GM18526 (cell line): ENCODE measurements at regions not wholly inside any gene's neighbourhood (a gene's known extent, or its start where the extent isn't known, plus 50 kb on each side); places are given as distances from the start of the nearest gene placed in this dataset.

Experiments
- POLR2A ChIP-seq: IDR thresholded peaks from 3 replicates; pipeline ENCODE4 v1.6.1; 2011; ENCODE audit not compliant: insufficient read length; ENCODE audit errors: extremely low read depth

DNA sequence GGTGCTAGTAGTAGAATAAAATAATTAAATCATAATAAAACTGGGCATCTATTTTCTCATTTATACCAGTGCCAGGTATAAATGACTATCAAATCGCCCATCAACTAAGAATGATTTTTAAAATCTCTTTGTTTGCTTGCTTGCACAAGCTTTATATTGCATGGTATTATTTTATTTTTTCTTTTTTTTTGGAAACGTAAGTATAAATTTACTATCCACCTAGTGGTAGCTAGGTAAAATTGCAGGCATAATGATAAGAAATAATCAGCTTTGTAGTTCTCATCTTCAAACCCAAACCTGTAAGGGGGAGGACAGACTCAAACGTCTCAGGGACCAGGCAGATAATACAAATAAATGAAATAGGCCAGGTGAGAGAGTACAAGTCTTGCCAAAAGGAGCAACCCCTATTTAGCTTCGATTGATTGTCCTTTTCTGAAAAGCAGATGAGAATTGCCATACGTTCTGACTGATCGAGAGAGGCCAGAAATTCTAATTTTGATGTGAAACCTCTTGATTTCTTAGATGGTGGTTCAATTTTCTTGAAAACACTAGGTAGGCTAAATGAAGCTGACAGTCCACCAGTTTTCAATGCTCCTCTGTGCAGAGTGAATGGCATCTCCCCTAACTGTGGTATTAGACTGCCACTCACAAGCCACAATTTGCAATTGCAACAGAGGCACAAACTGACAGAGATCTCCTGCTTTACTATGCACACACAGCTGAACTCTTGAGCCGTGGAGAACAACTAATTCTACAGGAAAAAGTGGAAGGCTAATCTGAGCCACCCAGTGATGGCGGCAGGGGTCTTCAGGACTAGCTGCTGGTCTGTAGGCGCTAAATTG, 189.3 kb downstream of the DACT1 start:
- TF ChIP-seq POLR2A = no peak

DNA sequence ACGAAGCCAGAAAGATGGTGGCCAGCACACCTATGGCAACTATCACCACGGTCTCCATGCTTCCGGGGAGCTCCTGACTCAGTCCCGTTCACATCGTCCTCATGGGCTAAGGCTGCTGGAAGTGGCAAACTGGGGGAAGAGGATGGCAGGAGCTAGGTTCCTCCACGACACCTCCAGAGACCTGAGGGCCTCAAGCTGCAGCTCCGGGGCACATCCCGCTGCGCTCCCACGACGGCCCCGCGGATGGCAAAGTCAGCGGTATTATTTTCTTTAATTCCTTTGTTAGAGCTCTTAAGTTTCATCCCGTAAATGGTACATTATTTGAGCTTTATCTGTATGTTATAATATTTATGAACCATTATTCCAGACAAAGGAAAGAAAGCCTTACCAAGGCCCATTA, 190.5 kb downstream of the DACT1 start:
- no peak for TF ChIP-seq POLR2A

DNA sequence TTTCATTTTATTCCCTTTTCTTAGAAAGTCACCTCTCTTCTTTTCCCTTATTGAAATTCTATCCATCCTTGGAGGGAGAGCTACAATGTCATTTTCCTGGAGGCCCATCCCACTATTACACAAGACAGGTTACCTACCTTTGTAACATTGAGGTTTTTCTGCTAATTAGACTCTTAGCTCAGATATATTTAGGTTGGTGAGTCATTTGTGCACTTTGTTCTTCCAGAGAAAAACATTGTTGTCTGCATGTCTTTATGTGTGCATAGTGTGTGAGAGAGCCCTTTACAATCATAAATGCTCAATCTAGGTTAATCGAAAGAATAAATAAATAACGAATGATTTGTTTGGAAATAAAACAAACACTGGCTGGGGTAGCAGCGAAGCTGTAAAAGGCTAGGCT, 191.8 kb downstream of the DACT1 start:
- TF ChIP-seq POLR2A = no peak

DNA sequence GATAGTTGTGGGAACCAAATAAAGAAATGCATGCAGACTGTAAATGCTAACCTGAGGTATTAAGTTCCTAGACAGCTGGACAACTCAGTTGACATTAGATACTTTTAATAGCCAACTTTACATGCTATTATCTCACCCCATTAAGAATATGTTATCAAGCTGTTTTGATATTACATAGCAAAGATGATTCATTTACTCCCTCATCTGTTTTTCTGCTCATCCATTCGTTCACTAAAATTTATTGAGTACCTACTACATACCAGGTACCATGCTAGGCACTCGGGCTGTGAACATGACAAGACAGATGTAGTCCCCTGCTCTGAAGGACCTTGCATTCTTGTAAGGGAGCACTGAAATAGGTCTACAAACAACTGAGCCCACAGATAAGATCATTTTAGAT, 192.4 kb downstream of the DACT1 start:
- TF ChIP-seq POLR2A = no peak

DNA sequence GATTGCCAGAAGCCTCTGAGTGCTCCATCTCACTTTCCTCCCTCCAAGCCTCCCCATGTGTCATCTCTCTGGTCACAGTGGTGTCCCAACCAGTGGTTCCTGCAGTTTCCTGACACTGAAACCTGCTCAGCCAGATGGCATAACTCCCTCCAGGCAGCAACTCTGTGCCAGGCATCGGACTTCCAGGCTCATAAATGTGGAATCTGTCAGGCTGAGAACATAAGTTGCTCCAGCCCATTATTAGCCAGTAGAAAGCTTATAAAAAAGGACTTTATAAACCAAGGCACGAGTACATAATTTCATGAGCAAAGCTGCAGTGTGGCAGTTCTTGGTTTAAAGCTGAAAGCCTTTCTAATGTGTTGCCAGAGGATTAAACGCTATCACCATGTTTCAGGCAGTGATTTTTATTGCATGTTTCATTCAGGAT, 194.3 kb downstream of the DACT1 start:
- no peak for TF ChIP-seq POLR2A

DNA sequence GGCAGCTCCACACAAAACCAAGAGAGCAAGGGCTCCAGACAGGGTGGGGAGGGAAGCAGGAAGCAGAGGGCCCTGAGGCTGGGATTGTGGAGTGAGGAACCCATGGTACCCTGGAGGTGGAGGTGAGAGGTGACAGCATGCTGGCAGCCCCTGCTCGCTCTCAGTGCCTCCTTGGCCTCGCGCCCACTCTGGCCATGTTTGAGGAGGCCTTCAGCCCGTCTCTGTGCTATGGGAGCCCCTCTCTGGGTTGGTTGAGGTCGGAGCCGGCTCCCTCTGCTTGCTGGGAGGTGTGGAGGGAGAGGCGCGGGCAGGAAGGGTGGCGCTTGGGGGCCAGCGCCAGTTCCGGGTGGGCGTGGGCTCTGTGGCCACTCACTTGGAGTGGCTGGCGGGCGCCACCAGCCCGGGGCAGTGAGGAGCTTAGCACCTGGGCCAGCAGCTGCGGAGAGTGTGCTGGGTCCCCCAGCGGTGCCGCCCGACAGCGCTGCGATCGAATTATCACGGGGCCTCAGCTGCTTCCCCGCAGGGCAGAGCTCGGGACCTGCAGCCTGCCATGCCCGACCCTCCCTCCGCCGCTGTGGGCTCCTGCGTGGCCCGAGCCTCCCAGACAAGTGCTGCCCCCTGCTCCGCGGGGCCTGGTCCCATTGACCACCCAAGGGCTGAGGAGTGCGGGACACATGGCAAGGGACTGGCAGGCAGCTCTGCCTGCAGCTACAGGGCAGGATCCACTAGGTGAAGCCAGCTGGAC, 196.0 kb downstream of the DACT1 start:
- TF ChIP-seq POLR2A = no peak

DNA sequence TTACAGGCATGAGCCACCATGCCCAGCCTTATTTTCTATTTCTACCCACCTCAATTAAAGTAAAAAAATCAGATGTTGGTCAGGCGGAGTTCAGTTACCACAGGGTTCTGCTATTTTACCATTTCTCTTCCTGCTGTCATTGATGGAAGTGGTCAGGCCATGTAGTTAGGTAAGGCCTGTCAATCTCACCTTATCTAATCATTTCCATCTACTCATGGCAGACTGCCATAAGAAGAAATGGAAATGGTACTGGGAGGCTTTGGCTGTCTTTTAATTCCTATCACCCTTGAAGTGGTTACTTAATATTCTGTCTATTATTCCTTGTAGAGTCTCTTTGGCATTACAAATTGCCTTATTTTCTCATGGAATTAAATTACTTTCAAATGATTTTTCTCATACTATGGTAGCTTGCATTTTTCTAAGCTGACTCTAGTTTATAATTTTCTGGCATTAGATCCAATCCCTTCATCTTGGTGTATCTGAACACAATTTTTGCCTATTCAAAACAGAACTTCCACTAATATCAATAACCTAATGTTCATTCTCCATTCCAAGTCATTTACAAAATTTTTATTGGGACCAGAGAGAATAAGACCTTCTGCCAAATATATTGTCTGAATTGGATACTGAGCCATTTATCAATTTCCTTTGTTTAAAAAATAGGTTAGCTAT, 198.7 kb downstream of the DACT1 start:
- no peak for TF ChIP-seq POLR2A

DNA sequence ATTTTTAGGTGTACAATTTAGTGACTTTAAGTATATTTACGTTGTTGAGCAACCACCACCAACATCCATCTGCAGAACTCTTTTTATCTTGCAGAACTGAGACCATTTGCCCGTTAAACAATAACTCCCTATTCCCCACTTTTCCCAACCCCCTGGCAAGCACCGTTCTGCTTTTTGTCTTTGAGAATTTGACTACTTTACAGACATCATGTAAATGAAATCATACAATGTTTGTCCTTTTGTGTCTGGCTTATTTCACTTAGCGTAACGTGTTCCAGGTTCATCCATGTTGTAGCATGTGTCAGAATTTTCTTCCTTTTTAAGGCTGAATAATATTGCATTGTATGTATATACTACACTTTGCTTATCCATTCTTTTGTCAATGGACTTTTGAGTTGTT, 201.5 kb downstream of the DACT1 start:
- TF ChIP-seq POLR2A = no peak

DNA sequence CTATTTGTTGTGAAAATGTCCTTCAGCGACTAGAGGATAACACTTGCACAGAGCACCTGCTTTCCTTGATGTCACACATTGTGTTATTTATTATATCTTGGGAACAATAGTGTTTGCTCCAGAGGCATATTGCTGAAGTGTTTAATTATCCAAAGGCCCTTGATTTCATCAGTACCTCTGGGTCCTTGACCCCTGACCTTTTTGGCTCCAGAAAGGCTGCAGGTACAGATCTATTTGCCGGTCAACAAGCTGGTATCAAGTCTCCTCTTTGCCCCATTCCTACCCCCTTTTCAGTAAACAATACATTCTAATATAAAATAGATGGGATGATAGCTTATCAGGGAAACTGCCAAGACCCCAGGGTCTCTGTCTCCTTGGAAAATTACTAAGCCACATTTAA, 206.8 kb downstream of the DACT1 start:
- no peak for TF ChIP-seq POLR2A

DNA sequence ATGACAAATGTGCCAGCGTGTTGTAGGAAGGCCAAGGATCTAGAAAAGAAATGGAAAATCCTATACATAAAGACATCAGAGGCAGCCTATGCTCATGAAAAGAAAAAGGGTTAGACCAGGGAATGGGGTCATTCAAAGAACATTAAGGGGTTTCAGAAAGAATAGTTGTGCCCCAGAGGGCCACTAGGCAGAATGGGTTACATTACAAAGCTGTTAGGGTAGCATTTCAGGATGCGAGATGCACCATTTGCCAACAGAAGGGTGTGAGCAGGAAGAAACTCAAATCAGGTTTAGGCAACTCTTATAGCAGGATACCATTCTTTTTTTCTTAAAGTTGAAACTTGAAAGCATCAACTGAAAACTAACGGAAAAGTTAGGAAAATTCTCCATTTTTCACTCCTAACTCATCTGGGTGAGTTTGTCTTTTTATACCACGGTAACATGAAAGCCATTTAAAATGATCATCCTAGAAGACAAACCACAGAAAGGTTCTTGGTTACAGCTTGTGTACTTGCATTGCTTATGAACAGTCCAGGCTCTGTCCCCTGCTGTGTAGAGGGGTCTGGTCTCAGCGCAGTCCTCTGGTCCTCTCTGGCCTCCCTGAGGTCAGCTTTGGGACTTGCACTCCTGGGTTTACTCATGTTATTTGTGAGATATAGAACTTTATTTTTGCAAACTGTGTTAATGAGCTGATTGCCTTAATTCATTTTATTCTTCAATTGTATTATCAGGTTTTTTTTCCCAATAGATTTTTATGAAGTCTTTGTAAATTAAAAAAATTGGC, 209.1 kb downstream of the DACT1 start:
- TF ChIP-seq POLR2A = no peak

DNA sequence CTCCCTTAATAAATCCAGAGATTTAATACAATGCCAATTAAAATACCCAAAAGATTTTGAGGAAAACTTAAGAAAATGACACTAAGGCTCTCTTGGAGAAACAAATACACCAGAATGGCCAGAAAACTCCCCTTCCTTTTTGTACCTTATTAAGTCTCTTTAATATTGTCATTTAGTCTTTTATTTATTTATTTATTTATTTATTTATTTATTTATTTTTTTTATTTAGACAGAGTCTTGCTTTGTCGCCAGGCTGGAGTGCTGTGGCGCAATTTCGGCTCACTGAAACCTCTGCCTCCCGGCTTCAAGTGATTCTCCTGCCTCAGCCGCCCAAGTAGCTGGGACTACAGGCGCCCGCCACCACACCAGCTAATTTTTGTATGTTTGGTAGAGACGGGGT, 210.6 kb downstream of the DACT1 start:
- no peak for TF ChIP-seq POLR2A

DNA sequence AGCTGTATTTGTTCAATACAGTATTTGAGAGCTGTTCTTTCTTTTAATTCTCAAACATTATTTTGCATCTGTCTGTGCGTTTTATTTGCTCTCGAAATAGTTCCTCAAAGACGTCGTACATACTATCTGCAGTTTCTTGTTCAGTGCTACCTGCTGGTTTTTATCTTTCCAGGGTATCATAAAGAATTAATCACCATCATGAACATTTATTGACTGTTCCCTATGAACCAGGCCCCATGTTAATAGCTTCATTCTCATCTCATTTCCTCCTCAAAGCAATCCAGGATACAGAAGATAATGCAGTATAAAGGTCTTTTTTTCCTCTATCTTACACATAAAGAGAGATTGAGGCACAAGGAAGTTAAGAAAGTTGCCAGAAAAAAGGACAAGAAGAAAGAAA, 211.8 kb downstream of the DACT1 start:
- no peak for TF ChIP-seq POLR2A

DNA sequence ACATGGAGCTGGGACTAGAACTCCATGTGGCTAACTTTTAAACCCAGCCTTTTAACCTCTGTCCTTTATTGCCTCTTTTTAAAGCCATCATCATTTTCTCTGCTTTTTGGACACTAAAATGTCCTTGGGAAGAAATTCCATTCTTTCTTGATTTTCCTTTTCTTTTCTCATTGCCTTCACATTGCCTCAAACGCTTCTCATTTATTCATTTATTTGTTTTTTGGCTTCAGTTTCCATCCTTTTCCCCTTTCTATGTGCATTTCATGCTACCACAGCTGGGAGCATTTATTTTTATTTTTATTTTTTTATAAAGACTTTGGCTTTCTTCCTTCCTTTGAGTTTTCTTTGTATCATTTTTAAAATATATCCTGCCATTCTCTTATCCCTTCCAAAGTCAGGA, 212.2 kb downstream of the DACT1 start:
- TF ChIP-seq POLR2A = no peak

DNA sequence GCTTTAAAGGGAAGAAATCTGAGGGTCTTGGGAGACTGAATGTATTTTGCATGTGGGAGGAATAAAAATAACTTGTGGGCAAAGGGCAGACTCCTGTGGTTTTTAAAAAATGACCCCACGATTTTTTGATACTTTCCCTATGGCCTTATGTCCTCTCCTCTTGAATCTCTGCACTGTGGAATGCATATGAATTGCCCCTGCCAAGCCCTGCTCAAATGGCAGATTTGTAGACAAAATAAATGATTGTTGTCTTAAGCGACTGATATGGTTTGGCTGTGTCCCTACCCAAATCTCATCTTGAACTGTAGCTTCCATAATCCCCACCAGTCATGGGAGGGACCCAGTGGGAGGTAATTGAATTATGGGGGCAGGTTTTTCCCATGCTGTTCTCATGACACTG, 223.8 kb downstream of the DACT1 start:
- no peak for TF ChIP-seq POLR2A
